ENCODE measurements at regions not wholly inside any gene's neighbourhood (a gene's known extent, or its start where the extent isn't known, plus 50 kb on each side); places are given as distances from the start of the nearest gene placed in this dataset.

DNA sequence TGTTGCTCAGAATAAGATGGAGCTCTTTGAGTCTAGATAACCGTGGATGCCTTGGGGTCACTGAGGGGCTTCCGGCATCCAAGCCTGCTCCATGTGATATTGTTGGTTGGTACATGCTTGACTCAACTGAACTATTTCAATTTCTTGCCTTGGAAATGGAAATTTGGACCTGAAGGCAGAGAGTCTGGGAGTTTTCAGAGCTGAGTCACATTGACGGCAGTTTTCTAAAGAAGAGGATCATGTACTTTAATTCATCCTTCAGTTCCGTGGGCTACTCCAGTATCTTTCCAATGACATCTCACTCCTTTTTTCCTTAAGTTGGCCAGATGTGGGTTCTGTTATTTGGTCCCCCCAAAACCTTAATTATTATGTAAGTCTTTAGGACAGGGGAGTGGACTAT lies 100.5 kb downstream of the MFAP3L start:
- no peak overlapping the region for H3K4me2 ChIP-seq (ENCODE audit: low read depth, low read length)
- no peak overlapping the region for H2BK15ac ChIP-seq (ENCODE audit: low read depth, low read length)
- H2AK5ac ChIP-seq (ENCODE audit: low read depth, low read length), result no peak overlapping the region
- ChIA-PET CTCF (no interaction called here), POLR2A (ENCODE audit: unreplicated experiment) (no interaction called here)
- H3K79me1 ChIP-seq (ENCODE audit: low read depth in 1 of 2, low read length in 2 of 2), result no peaks in the 10 kb centered on the region
- no peak overlapping the region for H2BK20ac ChIP-seq (ENCODE audit: low read depth, low read length)
- no peak overlapping the region for H2BK5ac ChIP-seq (ENCODE audit: low read depth, low read length, poor library complexity, severe bottlenecking)
- intact Hi-C loops (cut with micrococcal nuclease), result no loop called here
- H2AFZ ChIP-seq (replicated peaks; ENCODE audit: low read length, poor library complexity), result no peak overlapping the region
- no peak overlapping the region for H3K23ac ChIP-seq (ENCODE audit: low read depth, low read length)
- no peak overlapping the region for H4K91ac ChIP-seq (ENCODE audit: insufficient read depth, low read depth, low read length)
- no peak for TF ChIP-seq MXI1 (IDR thresholded peaks at IDR 0.05; ENCODE audit: borderline replicate concordance, low read depth, low read length)
- TF ChIP-seq MAZ (IDR thresholded peaks at IDR 0.05; ENCODE audit: borderline replicate concordance, low read depth, low read length), result no peak
- no peak for TF ChIP-seq RCOR1 (IDR thresholded peaks at IDR 0.05; ENCODE audit: insufficient replicate concordance, low read length)
- no peak for TF ChIP-seq BHLHE40 (IDR thresholded peaks at IDR 0.05; ENCODE audit: low read depth, low read length)
- TF ChIP-seq POLR2A (IDR thresholded peaks at IDR 0.05; ENCODE audit: low read depth, low read length), result no peak
- no peak for TF ChIP-seq FOS (IDR thresholded peaks at IDR 0.05; ENCODE audit: low read depth, low read length)
- TF ChIP-seq, protein P1, sequence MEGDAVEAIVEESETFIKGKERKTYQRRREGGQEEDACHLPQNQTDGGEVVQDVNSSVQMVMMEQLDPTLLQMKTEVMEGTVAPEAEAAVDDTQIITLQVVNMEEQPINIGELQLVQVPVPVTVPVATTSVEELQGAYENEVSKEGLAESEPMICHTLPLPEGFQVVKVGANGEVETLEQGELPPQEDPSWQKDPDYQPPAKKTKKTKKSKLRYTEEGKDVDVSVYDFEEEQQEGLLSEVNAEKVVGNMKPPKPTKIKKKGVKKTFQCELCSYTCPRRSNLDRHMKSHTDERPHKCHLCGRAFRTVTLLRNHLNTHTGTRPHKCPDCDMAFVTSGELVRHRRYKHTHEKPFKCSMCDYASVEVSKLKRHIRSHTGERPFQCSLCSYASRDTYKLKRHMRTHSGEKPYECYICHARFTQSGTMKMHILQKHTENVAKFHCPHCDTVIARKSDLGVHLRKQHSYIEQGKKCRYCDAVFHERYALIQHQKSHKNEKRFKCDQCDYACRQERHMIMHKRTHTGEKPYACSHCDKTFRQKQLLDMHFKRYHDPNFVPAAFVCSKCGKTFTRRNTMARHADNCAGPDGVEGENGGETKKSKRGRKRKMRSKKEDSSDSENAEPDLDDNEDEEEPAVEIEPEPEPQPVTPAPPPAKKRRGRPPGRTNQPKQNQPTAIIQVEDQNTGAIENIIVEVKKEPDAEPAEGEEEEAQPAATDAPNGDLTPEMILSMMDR (conservative IDR thresholded peaks at IDR 0.05; ENCODE audit: low read depth, low read length), result no peak
- TF ChIP-seq ELK1 (IDR thresholded peaks at IDR 0.05; ENCODE audit: borderline replicate concordance, low read depth, low read length), result no peak
- no peak for TF ChIP-seq RFX5 (IDR thresholded peaks at IDR 0.05; ENCODE audit: low read depth, low read length)
- no peak for TF ChIP-seq NFE2L2 (IDR thresholded peaks at IDR 0.05; ENCODE audit: low read depth, low read length)
- TF ChIP-seq RAD21 (IDR thresholded peaks at IDR 0.05; ENCODE audit: low read length), result no peak
- no peak for TF ChIP-seq SMC3 (IDR thresholded peaks at IDR 0.05; ENCODE audit: low read depth, low read length)
- TF ChIP-seq CEBPB (IDR thresholded peaks at IDR 0.05; ENCODE audit: low read depth, low read length), result no peak
- TF ChIP-seq CHD1 (IDR thresholded peaks at IDR 0.05; ENCODE audit: low read depth, low read length), result no peak
- no peak for TF ChIP-seq MAFK (IDR thresholded peaks at IDR 0.05; ENCODE audit: low read depth, low read length)
- TF ChIP-seq, protein P2, sequence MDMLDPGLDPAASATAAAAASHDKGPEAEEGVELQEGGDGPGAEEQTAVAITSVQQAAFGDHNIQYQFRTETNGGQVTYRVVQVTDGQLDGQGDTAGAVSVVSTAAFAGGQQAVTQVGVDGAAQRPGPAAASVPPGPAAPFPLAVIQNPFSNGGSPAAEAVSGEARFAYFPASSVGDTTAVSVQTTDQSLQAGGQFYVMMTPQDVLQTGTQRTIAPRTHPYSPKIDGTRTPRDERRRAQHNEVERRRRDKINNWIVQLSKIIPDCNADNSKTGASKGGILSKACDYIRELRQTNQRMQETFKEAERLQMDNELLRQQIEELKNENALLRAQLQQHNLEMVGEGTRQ (IDR thresholded peaks at IDR 0.05; ENCODE audit: low read depth, low read length), result no peak
- no CpG with 5 or more reads among the region's 4 CpGs for WGBS, 2 experiments (ENCODE audit: extremely low coverage in 2 of 2, insufficient read length in 1 of 2)
- H2BK120ac ChIP-seq (ENCODE audit: low read depth, low read length), result no peak overlapping the region
- no peak for DNase-seq
- no peak overlapping the region for H3K56ac ChIP-seq (ENCODE audit: extremely low read depth, insufficient read depth, low read length)
- no peaks in the 10 kb centered on the region for H3K36me3 ChIP-seq (ENCODE audit: control insufficient read depth, insufficient read depth, low read length)
- ATAC-seq (ENCODE audit: low read depth), result no peak
- no peaks in the 10 kb centered on the region for H4K20me1 ChIP-seq (ENCODE audit: insufficient read depth, low read length)
- no peak overlapping the region for H4K8ac ChIP-seq (ENCODE audit: low read depth in 2 of 2, low read length in 2 of 2)
- no peak overlapping the region for H4K5ac ChIP-seq (ENCODE audit: low read depth, low read length)
- H3K9me3 ChIP-seq (ENCODE audit: control insufficient read depth, insufficient read depth, low read length), result no peaks in the 10 kb centered on the region
- dilution Hi-C loops (cut with HindIII; ENCODE audit: low sequenced_read_pairs, unreplicated experiment), result no loop called here
- H2AK9ac ChIP-seq (replicated peaks; ENCODE audit: low read depth, low read length, poor library complexity), result no peak overlapping the region
- in situ Hi-C loops (cut with MboI; ENCODE audit: low sequenced_read_pairs), result no loop called here
- no peak overlapping the region for H3K27ac ChIP-seq (ENCODE audit: insufficient read depth, low read length)
- H3K14ac ChIP-seq (replicated peaks; ENCODE audit: low read depth, low read length), result no peak overlapping the region
- no peak overlapping the region for H3K9ac ChIP-seq (ENCODE audit: low read depth, low read length)
- H3K4me1 ChIP-seq (ENCODE audit: control insufficient read depth, insufficient read depth, low read length), result no peaks in the 10 kb centered on the region
- H3K9me1 ChIP-seq (ENCODE audit: insufficient read depth, low read length), result no peaks in the 10 kb centered on the region
- no TSS peak for BruUV-seq (replicated peaks)
- no peak overlapping the region for H3K4ac ChIP-seq (ENCODE audit: low read depth, low read length)
- H3K4me3 ChIP-seq (ENCODE audit: insufficient read depth, low read depth, low read length), result no peak overlapping the region
- H3K18ac ChIP-seq (ENCODE audit: low read depth, low read length), result no peak overlapping the region
- H3K27me3 ChIP-seq (ENCODE audit: control insufficient read depth, insufficient read depth, low read length), result no peaks in the 10 kb centered on the region

All from IMR-90 (cell line).